Epithelial cell of esophagus (primary cell): ENCODE measurements at regions not wholly inside any gene's neighbourhood (a gene's known extent, or its start where the extent isn't known, plus 50 kb on each side); places are given as distances from the start of the nearest gene placed in this dataset.
A peak's percentile ranks its signal among the peaks of the same experiment; 100 is the strongest.

Experiments
- DNase-seq: peaks from one replicate; pipeline ENCODE4 v3.0.0; 2010; ENCODE audit warnings: low read depth
- H3K4me3 ChIP-seq: 2 replicates; pipeline ENCODE4 v1.5.1; 2011; ENCODE audit warnings: mild to moderate bottlenecking, low read length, control low read depth
- CTCF ChIP-seq: IDR thresholded peaks from 2 replicates; pipeline ENCODE4 v1.5.1; 2011; ENCODE audit warnings: low read depth, mild to moderate bottlenecking, low read length, control low read depth, inconsistent platforms; ENCODE audit not compliant: insufficient read depth; ENCODE audit errors: missing control alignments

GRCh38 chr18:77361382-77361781 is 111.7 kb downstream of the GALR1 start:
- DNase-seq, result no peak
- no peak for TF ChIP-seq CTCF
- H3K4me3 ChIP-seq, result no peak overlapping the region

GRCh38 chr18:77365667-77366066 is 116.0 kb downstream of the GALR1 start:
- H3K4me3 ChIP-seq, result no peak overlapping the region
- no peak for DNase-seq
- TF ChIP-seq CTCF, result no peak

- no peak for TF ChIP-seq CTCF
- DNase-seq, result no peak
- no peak overlapping the region for H3K4me3 ChIP-seq
These were observed 116.5 kb downstream of the GALR1 start for GRCh38 chr18:77366067-77366719.

- TF ChIP-seq CTCF, result no peak
- DNase-seq, result peak; percentile 3
- no peak overlapping the region for H3K4me3 ChIP-seq
These were observed 117.3 kb downstream of the GALR1 start for GRCh38 chr18:77366720-77367641.

- DNase-seq, result no peak
- no peak for TF ChIP-seq CTCF
- H3K4me3 ChIP-seq, result no peak overlapping the region
These were observed 120.0 kb downstream of the GALR1 start for GRCh38 chr18:77369644-77370043.

GRCh38 chr18:77373730-77374445 is 124.2 kb downstream of the GALR1 start:
- no peak overlapping the region for H3K4me3 ChIP-seq
- TF ChIP-seq CTCF, result no peak
- no peak for DNase-seq
